Glutamatergic neuron (in vitro differentiated cells): ENCODE measurements at regions not wholly inside any gene's neighbourhood (a gene's known extent, or its start where the extent isn't known, plus 50 kb on each side); places are given as distances from the start of the nearest gene placed in this dataset.

ENCODE experiments used
- DNase-seq: peaks from one replicate; pipeline ENCODE4 v3.0.0; 2022
- H3K27ac Mint-ChIP-seq: one replicate; pipeline ENCODE4 v1.8.0; 2020; ENCODE audit warnings: mild to moderate bottlenecking, mixed read lengths, inconsistent platforms; ENCODE audit not compliant: unreplicated experiment
- H3K27me3 Mint-ChIP-seq: one replicate; pipeline ENCODE4 v1.8.0; 2020; ENCODE audit warnings: mild to moderate bottlenecking, moderate library complexity, mixed read lengths, inconsistent platforms; ENCODE audit not compliant: unreplicated experiment
- H3K36me3 Mint-ChIP-seq: one replicate; pipeline ENCODE4 v1.8.0; 2020; ENCODE audit warnings: mild to moderate bottlenecking, mixed read lengths, inconsistent platforms; ENCODE audit not compliant: unreplicated experiment
- H3K4me1 Mint-ChIP-seq: one replicate; pipeline ENCODE4 v1.8.0; 2020; ENCODE audit warnings: mild to moderate bottlenecking, low read depth, mixed read lengths, inconsistent platforms; ENCODE audit not compliant: unreplicated experiment
- H3K4me3 Mint-ChIP-seq: one replicate; pipeline ENCODE4 v1.8.0; 2020; ENCODE audit warnings: mild to moderate bottlenecking, mixed read lengths, inconsistent platforms; ENCODE audit not compliant: unreplicated experiment
- H3K9me3 Mint-ChIP-seq: one replicate; pipeline ENCODE4 v1.8.0; 2020; ENCODE audit warnings: mild to moderate bottlenecking, moderate library complexity, mixed read lengths, inconsistent platforms; ENCODE audit not compliant: unreplicated experiment
- TF ChIP-seq, protein P1 (sequence below): fragments of 200-600 bp; sonication (generic); IDR thresholded peaks from one replicate; pipeline ENCODE4 v1.5.0; 2021; ENCODE audit not compliant: partially characterized antibody, unreplicated experiment

DNA sequence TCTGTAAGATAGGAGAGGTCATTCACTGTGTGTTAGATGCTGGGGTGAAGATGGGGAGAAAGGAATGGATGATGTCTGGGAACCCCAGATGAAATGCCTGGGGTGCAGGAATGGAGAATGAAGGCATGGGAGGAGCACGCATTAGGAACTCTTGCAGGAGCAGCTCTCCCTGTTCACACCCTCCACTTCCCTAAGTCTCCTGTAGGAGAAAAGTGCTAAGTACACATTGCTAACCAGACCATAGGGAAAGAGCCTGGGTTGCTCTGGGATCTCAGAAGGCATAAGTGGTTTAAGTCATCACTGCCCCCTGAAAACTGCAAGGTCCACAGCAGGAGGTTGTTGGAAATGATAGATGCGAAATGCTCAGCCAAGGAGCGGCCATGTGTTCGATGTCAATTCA is 163.1 kb downstream of the SEC61B start:
- H3K9me3 Mint-ChIP-seq: no peaks in the 10 kb centered on the region
- peaks cover 19% of the 10 kb centered on the region for H3K4me1 Mint-ChIP-seq
- TF ChIP-seq, protein P1, sequence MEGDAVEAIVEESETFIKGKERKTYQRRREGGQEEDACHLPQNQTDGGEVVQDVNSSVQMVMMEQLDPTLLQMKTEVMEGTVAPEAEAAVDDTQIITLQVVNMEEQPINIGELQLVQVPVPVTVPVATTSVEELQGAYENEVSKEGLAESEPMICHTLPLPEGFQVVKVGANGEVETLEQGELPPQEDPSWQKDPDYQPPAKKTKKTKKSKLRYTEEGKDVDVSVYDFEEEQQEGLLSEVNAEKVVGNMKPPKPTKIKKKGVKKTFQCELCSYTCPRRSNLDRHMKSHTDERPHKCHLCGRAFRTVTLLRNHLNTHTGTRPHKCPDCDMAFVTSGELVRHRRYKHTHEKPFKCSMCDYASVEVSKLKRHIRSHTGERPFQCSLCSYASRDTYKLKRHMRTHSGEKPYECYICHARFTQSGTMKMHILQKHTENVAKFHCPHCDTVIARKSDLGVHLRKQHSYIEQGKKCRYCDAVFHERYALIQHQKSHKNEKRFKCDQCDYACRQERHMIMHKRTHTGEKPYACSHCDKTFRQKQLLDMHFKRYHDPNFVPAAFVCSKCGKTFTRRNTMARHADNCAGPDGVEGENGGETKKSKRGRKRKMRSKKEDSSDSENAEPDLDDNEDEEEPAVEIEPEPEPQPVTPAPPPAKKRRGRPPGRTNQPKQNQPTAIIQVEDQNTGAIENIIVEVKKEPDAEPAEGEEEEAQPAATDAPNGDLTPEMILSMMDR: peak; percentile 24
- H3K27me3 Mint-ChIP-seq: peaks cover 10% of the 10 kb centered on the region
- H3K36me3 Mint-ChIP-seq: no peaks in the 10 kb centered on the region
- no peak for DNase-seq
- H3K4me3 Mint-ChIP-seq: peak overlapping the region; percentile 18
- peak overlapping the region; percentile 40 for H3K27ac Mint-ChIP-seq

DNA sequence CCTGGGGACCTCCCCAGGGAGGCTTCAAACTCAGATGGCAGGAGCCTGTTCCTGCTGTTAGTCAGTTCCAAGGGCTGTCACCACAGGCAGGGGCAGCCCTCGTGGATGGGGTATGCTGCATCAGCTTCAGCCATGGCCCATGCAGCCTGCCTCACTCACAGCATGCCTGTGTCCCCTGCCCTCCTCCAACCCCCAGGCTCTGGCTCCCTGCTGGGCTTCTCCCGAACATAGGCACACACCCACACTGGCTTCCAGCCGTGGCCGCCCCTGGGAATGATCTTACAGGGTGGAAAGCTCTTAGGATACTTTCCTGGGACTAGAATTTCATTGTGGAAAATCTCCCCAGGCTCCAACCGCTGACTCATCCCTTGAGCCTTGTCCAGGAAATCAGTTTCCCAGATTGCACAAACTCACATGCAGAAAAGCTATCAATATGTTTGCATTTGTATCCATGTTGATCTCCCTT is 163.8 kb downstream of the SEC61B start:
- peaks cover 19% of the 10 kb centered on the region for H3K4me1 Mint-ChIP-seq
- TF ChIP-seq, protein P1: no peak
- H3K27ac Mint-ChIP-seq: peak overlapping the region; percentile 57
- H3K36me3 Mint-ChIP-seq: no peaks in the 10 kb centered on the region
- peak; percentile 54 for DNase-seq
- H3K4me3 Mint-ChIP-seq: peak overlapping the region; percentile 5
- no peaks in the 10 kb centered on the region for H3K9me3 Mint-ChIP-seq
- H3K27me3 Mint-ChIP-seq: peaks cover 10% of the 10 kb centered on the region

DNA sequence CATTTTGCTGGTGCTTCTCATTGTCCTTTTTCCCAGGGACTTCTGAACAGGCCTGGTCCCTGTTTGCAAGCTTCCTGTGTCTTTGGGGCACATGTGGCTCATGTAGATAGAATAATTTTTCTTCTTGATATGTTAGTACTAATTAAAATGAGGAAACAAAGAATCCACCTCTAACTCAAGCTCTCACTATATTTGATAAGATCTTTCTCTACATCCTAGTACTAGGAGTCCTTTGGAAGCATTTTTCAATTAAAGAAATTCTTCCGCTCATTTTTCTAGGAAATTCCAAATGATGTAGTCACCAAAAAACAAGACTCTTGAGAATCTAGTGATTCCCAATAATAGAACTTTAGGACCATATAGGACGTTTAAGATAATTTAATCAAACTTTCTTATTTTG is 165.3 kb downstream of the SEC61B start:
- Mint-ChIP-seq H3K27ac (no peak overlapping the region), H3K27me3 (peaks cover 7% of the 10 kb centered on the region), H3K4me3 (no peak overlapping the region), H3K4me1 (peaks cover 19% of the 10 kb centered on the region), H3K36me3 (no peaks in the 10 kb centered on the region), H3K9me3 (no peaks in the 10 kb centered on the region)
- no peak for DNase-seq
- TF ChIP-seq, protein P1: no peak

DNA sequence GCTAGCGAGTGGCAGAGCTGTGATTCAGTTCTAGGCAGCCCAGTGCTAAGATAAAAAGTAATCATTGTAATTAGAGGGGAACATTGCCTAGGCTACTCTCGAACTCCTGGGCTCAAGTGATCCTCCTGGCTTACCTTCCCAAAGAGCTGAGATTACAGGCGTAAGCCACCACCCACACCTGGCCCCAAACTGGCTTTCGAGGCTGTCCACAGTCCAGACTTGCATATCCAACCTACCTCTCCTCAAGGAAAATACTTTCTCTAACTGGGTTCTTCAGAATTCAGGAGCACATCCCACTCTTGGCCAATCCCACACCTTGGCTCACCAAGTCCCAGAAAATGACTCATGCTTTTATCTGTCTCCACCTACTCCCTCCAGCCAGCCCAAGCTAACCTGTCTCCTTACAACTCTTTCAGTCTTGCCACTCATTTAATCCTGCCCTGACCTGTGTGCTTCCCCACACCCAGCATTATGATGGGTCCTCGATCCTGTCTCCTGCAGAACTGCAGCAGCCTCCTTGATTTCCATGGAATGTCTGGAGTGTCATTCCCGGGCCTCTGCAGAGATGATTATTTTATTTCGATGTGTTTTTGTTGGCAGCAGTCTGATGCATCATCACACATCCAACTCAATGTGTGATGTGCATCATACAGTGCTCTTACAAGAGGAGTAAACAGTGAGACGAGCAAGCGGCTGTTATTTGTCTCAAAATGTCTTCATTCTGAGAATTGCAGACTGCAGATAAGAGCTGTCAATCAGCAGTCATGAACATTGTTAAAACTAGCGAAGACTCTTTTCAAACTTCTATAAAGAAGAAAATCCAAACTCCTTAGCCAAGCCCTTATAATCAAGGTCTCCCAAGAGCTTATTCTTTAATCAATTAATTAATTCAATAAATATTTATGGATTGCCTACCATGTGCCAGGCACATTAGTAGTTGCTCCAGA is 167.3 kb downstream of the SEC61B start:
- H3K27ac Mint-ChIP-seq: no peak overlapping the region
- H3K4me3 Mint-ChIP-seq: no peak overlapping the region
- H3K4me1 Mint-ChIP-seq: peaks cover 19% of the 10 kb centered on the region
- H3K36me3 Mint-ChIP-seq: no peaks in the 10 kb centered on the region
- TF ChIP-seq, protein P1: no peak
- H3K27me3 Mint-ChIP-seq: peaks cover 7% of the 10 kb centered on the region
- no peaks in the 10 kb centered on the region for H3K9me3 Mint-ChIP-seq
- no peak for DNase-seq
